IPS DF 6.9 (cell line): ENCODE measurements at regions not wholly inside any gene's neighbourhood (a gene's known extent, or its start where the extent isn't known, plus 50 kb on each side); places are given as distances from the start of the nearest gene placed in this dataset.
"Not testable (repeated sequence)": the region's sequence is repeated elsewhere in the genome, so short reads cannot be mapped to it uniquely, and the experiment has no call there.

Experiments used
- DNase-seq: peaks from one replicate; pipeline ENCODE4 v3.0.0-alpha.2; 2013; ENCODE audit warnings: low read depth, low spot score
- H3K27ac ChIP-seq: one replicate; pipeline ENCODE4 v1.5.1; 2013; ENCODE audit warnings: low read length, control low read depth
- H3K27me3 ChIP-seq: 2 replicates; pipeline ENCODE4 v1.6.1; 2013; ENCODE audit warnings: mild to moderate bottlenecking, low read length; ENCODE audit not compliant: control insufficient read depth, insufficient read depth
- H3K36me3 ChIP-seq: 2 replicates; pipeline ENCODE4 v1.6.1; 2013; ENCODE audit warnings: low read length; ENCODE audit not compliant: control insufficient read depth, insufficient read depth
- H3K4me1 ChIP-seq: 2 replicates; pipeline ENCODE4 v1.6.1; 2013; ENCODE audit warnings: low read length; ENCODE audit not compliant: control insufficient read depth, insufficient read depth
- H3K4me3 ChIP-seq: 2 replicates; pipeline ENCODE4 v1.5.1; 2013; ENCODE audit warnings: mild to moderate bottlenecking, low read length
- H3K9me3 ChIP-seq: 2 replicates; pipeline ENCODE4 v1.6.1; 2013; ENCODE audit warnings: low read length, inconsistent platforms; ENCODE audit not compliant: control insufficient read depth, insufficient read depth
- WGBS: extraction: QIAGEN DNeasy Blood & Tissue Kit; methylation state at CpG from one replicate; pipeline ENCODE4 v1.1.7; 2013; ENCODE audit warnings: mixed read lengths, missing lambda C conversion rate; ENCODE audit not compliant: insufficient read length, insufficient coverage; 5-methylcytosine and 5-hydroxymethylcytosine counted together

- WGBS = no CpG with 5 or more reads among the region's 21 CpGs
- H3K27me3 ChIP-seq, H3K27ac ChIP-seq, DNase-seq, H3K4me1 ChIP-seq, H3K4me3 ChIP-seq, H3K9me3 ChIP-seq, H3K36me3 ChIP-seq: not testable (repeated sequence)
Measured at GRCh38 chr4:9505341-9505740, 61.1 kb downstream of the DEFB131A start.

- H3K4me1 ChIP-seq, H3K27ac ChIP-seq, H3K36me3 ChIP-seq, DNase-seq, H3K4me3 ChIP-seq, H3K9me3 ChIP-seq, H3K27me3 ChIP-seq: not testable (repeated sequence)
- WGBS = no CpG with 5 or more reads among the region's 2 CpGs
Measured at GRCh38 chr4:9506672-9507071, 62.5 kb downstream of the DEFB131A start.

GRCh38 chr4:9512941-9513340 lies 68.7 kb downstream of the DEFB131A start:
- H3K27ac ChIP-seq, H3K27me3 ChIP-seq, H3K9me3 ChIP-seq, DNase-seq, H3K36me3 ChIP-seq, H3K4me1 ChIP-seq, H3K4me3 ChIP-seq: not testable (repeated sequence)
- WGBS = no CpG with 5 or more reads among the region's 12 CpGs

- not testable (repeated sequence) for H3K4me3 ChIP-seq, DNase-seq, H3K27ac ChIP-seq, H3K36me3 ChIP-seq, H3K9me3 ChIP-seq, H3K27me3 ChIP-seq, H3K4me1 ChIP-seq
- no CpG with 5 or more reads among the region's 9 CpGs for WGBS
Measured at GRCh38 chr4:9519631-9520030, 75.4 kb downstream of the DEFB131A start.

- not testable (repeated sequence) for H3K27me3 ChIP-seq, H3K9me3 ChIP-seq, H3K27ac ChIP-seq, H3K36me3 ChIP-seq, H3K4me3 ChIP-seq, DNase-seq, H3K4me1 ChIP-seq
- no CpG with 5 or more reads among the region's 1 CpG for WGBS
Measured at GRCh38 chr4:9522903-9523302, 78.7 kb downstream of the DEFB131A start.

GRCh38 chr4:9524406-9524805 lies 80.2 kb downstream of the DEFB131A start:
- not testable (repeated sequence) for H3K9me3 ChIP-seq, H3K4me3 ChIP-seq, H3K4me1 ChIP-seq, DNase-seq, H3K27ac ChIP-seq, H3K36me3 ChIP-seq, H3K27me3 ChIP-seq
- no CpG with 5 or more reads among the region's 18 CpGs for WGBS

- not testable (repeated sequence) for H3K4me1 ChIP-seq, H3K27ac ChIP-seq, H3K27me3 ChIP-seq, H3K9me3 ChIP-seq, H3K36me3 ChIP-seq
- WGBS = no CpG with 5 or more reads among the region's 81 CpGs
- peak overlapping the region; percentile 52; the same call in 1 of the 2 replicates for H3K4me3 ChIP-seq
- peak; percentile 45 for DNase-seq
Measured at GRCh38 chr4:9532134-9532862, 88.1 kb downstream of the DEFB131A start.

GRCh38 chr4:9532863-9533192 lies 88.6 kb downstream of the DEFB131A start:
- peak overlapping the region; percentile 52; the same call in 1 of the 2 replicates for H3K4me3 ChIP-seq
- not testable (repeated sequence) for H3K27me3 ChIP-seq, H3K9me3 ChIP-seq, H3K4me1 ChIP-seq, DNase-seq, H3K27ac ChIP-seq, H3K36me3 ChIP-seq
- WGBS = no CpG with 5 or more reads among the region's 15 CpGs

- WGBS = no CpG with 5 or more reads among the region's 9 CpGs
- H3K36me3 ChIP-seq, H3K4me1 ChIP-seq: not testable (repeated sequence)
Measured at GRCh38 chr4:9537101-9537500, 92.9 kb downstream of the DEFB131A start.

GRCh38 chr4:9539939-9540520 lies 95.8 kb downstream of the DEFB131A start:
- not testable (repeated sequence) for H3K27ac ChIP-seq, H3K4me1 ChIP-seq, H3K27me3 ChIP-seq, H3K9me3 ChIP-seq, H3K36me3 ChIP-seq, DNase-seq, H3K4me3 ChIP-seq
- WGBS = no CpG with 5 or more reads among the region's 5 CpGs

More at GRCh38 chr4:9537101-9537500, 92.9 kb downstream of the DEFB131A start:
- not testable (repeated sequence) for H3K27me3 ChIP-seq, H3K9me3 ChIP-seq, H3K27ac ChIP-seq, H3K4me3 ChIP-seq, DNase-seq

GRCh38 chr4:9541388-9541915 lies 97.2 kb downstream of the DEFB131A start:
- H3K4me1 ChIP-seq, H3K27ac ChIP-seq, DNase-seq, H3K4me3 ChIP-seq, H3K27me3 ChIP-seq, H3K9me3 ChIP-seq, H3K36me3 ChIP-seq: not testable (repeated sequence)
- WGBS = no CpG with 5 or more reads among the region's 3 CpGs
